PC-3 (cell line): ENCODE measurements at regions not wholly inside any gene's neighbourhood (a gene's known extent, or its start where the extent isn't known, plus 50 kb on each side); places are given as distances from the start of the nearest gene placed in this dataset.

Source experiments
- CTCF ChIP-seq: fragments of 300-600 bp; sonication (generic); conservative IDR thresholded peaks from 2 replicates; pipeline ENCODE4 v1.5.1; 2017; ENCODE audit warnings: antibody characterized with exemption, low read depth, mild to moderate bottlenecking, low read length
- EZH2 ChIP-seq: fragments of 300-600 bp; sonication (generic); IDR thresholded peaks from one replicate; pipeline ENCODE4 v1.6.1; 2017; ENCODE audit warnings: antibody characterized with exemption, mild to moderate bottlenecking, low read length; ENCODE audit not compliant: unreplicated experiment
- EZH2phosphoT487 ChIP-seq: fragments of 300-600 bp; sonication (generic); IDR thresholded peaks from 2 replicates; pipeline ENCODE4 v1.6.1; 2018; ENCODE audit warnings: mild to moderate bottlenecking, antibody characterized with exemption, low read length, borderline replicate concordance

DNA sequence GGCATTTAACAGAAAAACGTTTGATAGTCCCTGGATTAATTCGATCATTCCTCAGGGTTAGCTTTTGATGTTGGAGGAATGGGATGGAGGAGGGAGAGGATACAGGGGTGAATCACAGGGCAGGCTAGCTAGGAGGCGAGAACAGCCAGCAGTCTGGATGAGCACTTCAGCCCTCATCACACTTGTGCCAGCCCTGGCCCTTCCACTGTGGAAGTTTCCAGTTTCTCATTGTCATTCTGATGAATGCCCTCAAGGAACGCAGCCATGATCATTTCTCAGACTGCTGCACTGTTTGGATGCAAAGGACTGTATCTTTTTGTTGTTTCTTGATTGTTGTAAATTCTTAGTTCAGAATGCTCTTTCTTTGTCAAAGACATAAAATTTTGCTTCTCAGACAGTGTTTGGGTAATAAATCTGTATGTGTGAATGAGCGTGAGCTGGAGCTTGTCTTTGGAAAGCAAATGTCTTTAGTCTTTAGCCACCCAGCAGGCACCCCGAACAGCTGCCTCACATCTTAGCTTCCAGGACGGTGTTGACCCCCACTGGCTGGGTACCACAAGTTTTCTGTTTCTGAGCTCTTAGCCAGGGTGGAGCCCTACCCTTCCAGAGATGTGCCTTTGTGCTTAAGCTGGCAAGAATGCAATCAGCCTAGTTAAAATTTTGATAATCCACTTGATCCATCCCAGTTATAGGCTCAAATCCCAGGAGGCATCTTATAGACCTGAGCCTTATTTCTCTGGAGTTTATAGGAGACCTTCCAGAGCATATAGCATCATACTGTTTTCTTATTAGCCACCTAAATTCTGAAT is 121.1 kb downstream of the PDCD6IP start:
- TF ChIP-seq EZH2: no peak
- TF ChIP-seq CTCF: no peak
- TF ChIP-seq EZH2phosphoT487: no peak
